K562 (cell line): ENCODE measurements at regions not wholly inside any gene's neighbourhood (a gene's known extent, or its start where the extent isn't known, plus 50 kb on each side); places are given as distances from the start of the nearest gene placed in this dataset.

Experiments
- ATAC-seq: fragments of 200-7000 bp; cut with Tn5 transposase; 3 replicates; pipeline ENCODE4 v1.9.1; 2020; ENCODE audit warnings: moderate library complexity
- BruUV-seq: library from RNA; stranded (reverse); fragments of 400-500 nt; replicated peaks from 2 replicates; lab custom pipeline; 2021; lab: Mats Ljungman, UMichigan
- CTCF ChIA-PET: fragments of 300-600 bp; formaldehyde crosslinking; extraction: SDS; loops from one replicate; lab custom pipeline; 2021; ENCODE audit warnings: low intra/inter-chr PET ratio; lab: Yijun Ruan, JAX
- POLR2A ChIA-PET: fragments of 300-600, 350-650 bp; sonication (Branson Sonifier 250); formaldehyde crosslinking; extraction: SDS; loops from one replicate; lab custom pipeline; 2021; ENCODE audit warnings: antibody characterized with exemption, inconsistent platforms; lab: Yijun Ruan, JAX
- DNase-seq, 4 experiments: peaks; one replicate each; pipeline versions ENCODE4 v3.0.0 to v3.0.0-alpha.2; 2011 to 2018; ENCODE audit warnings: low spot score in 3 of 4, mixed read lengths in 3 of 4; ENCODE audit errors: extremely low read depth in 1 of 4
- FAIRE-seq: peaks from 2 replicates; lab custom pipeline; 2011; peaks lifted over from hg19 to GRCh38; lab: Jason Lieb, UNC
- H2AFZ ChIP-seq: 2 replicates; pipeline ENCODE4 v1.6.0; 2011; ENCODE audit warnings: low read depth, low read length, control low read depth, inconsistent platforms
- H3K27ac ChIP-seq: fragments of 200-600 bp; 3 replicates; pipeline ENCODE4 v1.8.0; 2011; ENCODE audit warnings: low read depth, mild to moderate bottlenecking, control low read depth, inconsistent platforms, low read length, moderate library complexity, mixed read lengths; ENCODE audit errors: extremely low read depth
- H3K27me3 ChIP-seq, 2 experiments: fragments of 300-600 bp in 1 of 2; 2 replicates in 1 of 2; 3 replicates in 1 of 2; pipeline versions ENCODE4 v1.6.0 to v1.8.0; 2011; ENCODE audit warnings: inconsistent platforms in 2 of 2, low read length in 2 of 2, mild to moderate bottlenecking in 1 of 2, mixed read lengths in 1 of 2, moderate library complexity in 1 of 2; ENCODE audit not compliant: control insufficient read depth in 2 of 2, insufficient read depth in 2 of 2
- H3K36me3 ChIP-seq: fragments of 300-600 bp; 3 replicates; pipeline ENCODE4 v1.8.0; 2011; ENCODE audit warnings: mild to moderate bottlenecking, low read length, inconsistent platforms; ENCODE audit not compliant: control insufficient read depth, insufficient read depth
- H3K4me1 ChIP-seq, 2 experiments: fragments of 200-600 bp in 1 of 2; replicated peaks in 1 of 2; 2 replicates in 1 of 2; 3 replicates in 1 of 2; pipeline versions ENCODE4 v1.5.1 to v1.8.0; 2011; ENCODE audit warnings: inconsistent platforms in 2 of 2, low read length in 2 of 2, mild to moderate bottlenecking in 1 of 2, mixed read lengths in 1 of 2, moderate library complexity in 1 of 2; ENCODE audit not compliant: control insufficient read depth in 2 of 2, insufficient read depth in 2 of 2
- H3K4me2 ChIP-seq: 2 replicates; pipeline ENCODE4 v1.6.1; 2011; ENCODE audit warnings: low read length, control low read depth, inconsistent platforms, mixed read lengths; ENCODE audit not compliant: insufficient read depth
- H3K4me3 ChIP-seq: fragments of 200-600 bp; sonication (generic), shearing (Covaris generic); 2 replicates; pipeline ENCODE4 v1.5.1; 2016; ENCODE audit warnings: control low read depth, inconsistent platforms
- H3K79me2 ChIP-seq: fragments of 200-600 bp; 3 replicates; pipeline ENCODE4 v1.8.0; 2011; ENCODE audit warnings: low read length, inconsistent platforms; ENCODE audit not compliant: control insufficient read depth, insufficient read depth
- H3K9ac ChIP-seq, 2 experiments: 2 replicates each; pipeline versions ENCODE4 v1.6.0 to v1.6.1; 2011; ENCODE audit warnings: low read depth in 2 of 2, low read length in 2 of 2, control low read depth in 1 of 2, inconsistent platforms in 1 of 2, mild to moderate bottlenecking in 1 of 2, mixed read lengths in 1 of 2; ENCODE audit not compliant: insufficient read depth in 1 of 2
- H3K9me1 ChIP-seq: one replicate; pipeline ENCODE4 v1.6.0; 2011; ENCODE audit warnings: inconsistent platforms, mild to moderate bottlenecking, low read length, moderate library complexity; ENCODE audit not compliant: control insufficient read depth, insufficient read depth
- H3K9me3 ChIP-seq: replicated peaks from 2 replicates; pipeline ENCODE4 v1.5.1; 2011; ENCODE audit warnings: low read depth, low read length, inconsistent platforms; ENCODE audit not compliant: control insufficient read depth, insufficient read depth
- H4K20me1 ChIP-seq: replicated peaks from 2 replicates; pipeline ENCODE4 v1.6.1; 2011; ENCODE audit warnings: low read length, inconsistent platforms, mixed read lengths; ENCODE audit not compliant: control insufficient read depth, insufficient read depth
- CBX2 ChIP-seq: fragments of 200-600 bp; sonication (generic); IDR thresholded peaks from one replicate; pipeline ENCODE4 v1.6.1; 2012; ENCODE audit warnings: mild to moderate bottlenecking, low read length, inconsistent platforms; ENCODE audit not compliant: insufficient read depth, poor library complexity, severe bottlenecking
- ELF1 ChIP-seq: fragments of 200-800 bp; sonication (Bioruptor generic); IDR thresholded peaks from 2 replicates; pipeline ENCODE4 v1.6.1; 2016; ENCODE audit warnings: missing genetic modification characterization, missing compliant biosample characterization
- FOXJ3 ChIP-seq: sonication (generic); formaldehyde crosslinking; IDR thresholded peaks from 2 replicates; pipeline ENCODE4 v1.4.0; 2020; ENCODE audit warnings: mild to moderate bottlenecking, missing genetic modification reagents
- HMG20B ChIP-seq: fragments of 250-450 bp; sonication (Bioruptor Pico); IDR thresholded peaks from 2 replicates; pipeline ENCODE4 v1.5.0; 2021; ENCODE audit warnings: mild to moderate bottlenecking
- KDM4B ChIP-seq, 2 experiments: fragments of 450-650 bp in 1 of 2; sonication (generic) in 1 of 2; IDR thresholded peaks; 2 replicates each; pipeline ENCODE4 v1.6.1; 2016 to 2017; ENCODE audit warnings: borderline replicate concordance in 2 of 2, antibody characterized with exemption in 1 of 2, low read depth in 1 of 2, mild to moderate bottlenecking in 1 of 2
- NRF1 ChIP-seq, 2 experiments: fragments of 450-650 bp; IDR thresholded peaks in 1 of 2; conservative IDR thresholded peaks in 1 of 2; 2 replicates each; pipeline ENCODE4 v1.6.1; 2014; ENCODE audit warnings: mild to moderate bottlenecking in 2 of 2
- ZNF224 ChIP-seq: sonication (generic); formaldehyde crosslinking; IDR thresholded peaks from 2 replicates; pipeline ENCODE4 v1.8.0; 2022; ENCODE audit warnings: mild to moderate bottlenecking, missing genetic modification reagents
- ZNF253 ChIP-seq: fragments of 250-450 bp; sonication (Bioruptor Pico); conservative IDR thresholded peaks from 2 replicates; pipeline ENCODE4 v1.6.1; 2021; ENCODE audit warnings: mild to moderate bottlenecking
- ZNF655 ChIP-seq: fragments of 250-450 bp; sonication (Bioruptor Pico); IDR thresholded peaks from 2 replicates; pipeline ENCODE4 v1.5.0; 2021
- ZNF696 ChIP-seq: fragments of 250-450 bp; sonication (Bioruptor Pico); conservative IDR thresholded peaks from 2 replicates; pipeline ENCODE4 v1.4.0; 2020; ENCODE audit warnings: mild to moderate bottlenecking, moderate library complexity
- ZNF717 ChIP-seq: fragments of 250-450 bp; sonication (Bioruptor Pico); IDR thresholded peaks from 2 replicates; pipeline ENCODE4 v1.5.0; 2021
- WGBS: fragments of 100-300 bp; shearing (Covaris generic); methylation state at CpG from one replicate; pipeline ENCODE4 v1.1.6; 2016; ENCODE audit warnings: low coverage, mixed read lengths; ENCODE audit not compliant: insufficient coverage; ENCODE audit errors: missing lambda C conversion rate; 5-methylcytosine and 5-hydroxymethylcytosine counted together
- in situ Hi-C: fragments of 300-500 bp; cut with MboI; formaldehyde crosslinking; loops from 4 replicates; pipeline ENCODE4 v1.15.0; 2018; ENCODE audit warnings: inconsistent platforms, mixed read lengths
- intact Hi-C: fragments of 100-400 bp; cut with micrococcal nuclease; formaldehyde crosslinking; loops from 2 replicates; pipeline ENCODE4 v1.14.2; 2022
- TF ChIP-seq, protein P1 (sequence below): fragments of 450-650 bp; IDR thresholded peaks from 2 replicates; pipeline ENCODE4 v1.7.1; 2018; ENCODE audit warnings: mild to moderate bottlenecking, low read depth; ENCODE audit not compliant: partially characterized antibody

DNA sequence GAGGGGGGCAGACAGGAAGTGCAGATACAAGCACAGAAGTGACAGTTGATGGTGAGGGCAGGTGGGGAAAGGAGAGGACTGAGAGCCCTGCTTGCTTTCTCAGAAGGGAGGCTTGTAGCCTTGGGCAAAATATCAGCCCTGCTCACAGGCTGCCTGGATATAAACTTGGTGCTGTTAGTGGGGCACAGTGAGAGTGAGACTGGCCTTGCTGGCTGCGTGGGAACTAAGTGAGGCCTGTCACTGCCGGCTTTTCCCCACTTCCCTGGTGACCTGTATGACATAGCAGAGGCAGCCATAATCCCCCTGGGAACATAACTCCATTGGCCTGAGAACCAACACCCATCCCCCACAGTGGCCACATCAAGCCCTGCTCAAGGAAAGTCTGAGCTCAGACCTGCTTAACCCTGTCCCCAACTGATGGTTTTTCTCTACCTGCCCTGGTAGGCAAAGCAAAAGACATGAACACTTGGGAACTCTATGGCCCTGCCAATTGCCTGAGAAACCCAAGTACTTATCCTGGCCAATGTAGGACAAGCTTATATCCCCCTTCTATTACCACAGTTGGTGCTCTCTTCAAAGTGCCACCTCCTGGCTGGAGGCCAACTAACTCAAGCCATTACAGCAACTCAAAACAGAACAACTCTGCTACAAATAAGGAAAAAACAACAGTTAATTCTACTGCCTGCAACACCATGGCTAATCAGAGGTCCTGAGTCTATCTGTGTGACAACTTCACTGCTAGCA is 472.7 kb downstream of the PLPP3 start:
- 6% methylated on average over 2 of the region's 2 CpGs for WGBS
- Histone ChIP-seq H4K20me1 (no peaks in the 10 kb centered on the region), H3K36me3 (no peaks in the 10 kb centered on the region), H3K4me2 (no peak overlapping the region), H3K4me3 (no peak overlapping the region), H2AFZ (no peak overlapping the region), H3K27me3 (no peaks in the 10 kb centered on the region), H3K4me1 (no peaks in the 10 kb centered on the region), H3K9me3 (no peaks in the 10 kb centered on the region; the same call in 1 of the 2 replicates), H3K27ac (no peak overlapping the region), H3K9me1 (no peaks in the 10 kb centered on the region), H3K9ac (no peak overlapping the region), H3K79me2 (no peaks in the 10 kb centered on the region)
- FAIRE-seq = no peak
- no peak for DNase-seq
- intact Hi-C loops = no loop called here
- ChIA-PET CTCF (no interaction called here), POLR2A (no interaction called here)
- no peak for ATAC-seq
- TF ChIP-seq ZNF717 (CRISPR knock-in tag) = no peak
- no peak for TF ChIP-seq ZNF696
- no peak for TF ChIP-seq ZNF253 (CRISPR knock-in tag)
- TF ChIP-seq ZNF655 (CRISPR knock-in tag) = no peak
- no peak for TF ChIP-seq NRF1 (conservative IDR thresholded peaks at IDR 0.05 in 1 of 2, IDR thresholded peaks at IDR 0.05 in 1 of 2)
- no peak for TF ChIP-seq FOXJ3 (CRISPR knock-in tag)
- TF ChIP-seq, protein P1, sequence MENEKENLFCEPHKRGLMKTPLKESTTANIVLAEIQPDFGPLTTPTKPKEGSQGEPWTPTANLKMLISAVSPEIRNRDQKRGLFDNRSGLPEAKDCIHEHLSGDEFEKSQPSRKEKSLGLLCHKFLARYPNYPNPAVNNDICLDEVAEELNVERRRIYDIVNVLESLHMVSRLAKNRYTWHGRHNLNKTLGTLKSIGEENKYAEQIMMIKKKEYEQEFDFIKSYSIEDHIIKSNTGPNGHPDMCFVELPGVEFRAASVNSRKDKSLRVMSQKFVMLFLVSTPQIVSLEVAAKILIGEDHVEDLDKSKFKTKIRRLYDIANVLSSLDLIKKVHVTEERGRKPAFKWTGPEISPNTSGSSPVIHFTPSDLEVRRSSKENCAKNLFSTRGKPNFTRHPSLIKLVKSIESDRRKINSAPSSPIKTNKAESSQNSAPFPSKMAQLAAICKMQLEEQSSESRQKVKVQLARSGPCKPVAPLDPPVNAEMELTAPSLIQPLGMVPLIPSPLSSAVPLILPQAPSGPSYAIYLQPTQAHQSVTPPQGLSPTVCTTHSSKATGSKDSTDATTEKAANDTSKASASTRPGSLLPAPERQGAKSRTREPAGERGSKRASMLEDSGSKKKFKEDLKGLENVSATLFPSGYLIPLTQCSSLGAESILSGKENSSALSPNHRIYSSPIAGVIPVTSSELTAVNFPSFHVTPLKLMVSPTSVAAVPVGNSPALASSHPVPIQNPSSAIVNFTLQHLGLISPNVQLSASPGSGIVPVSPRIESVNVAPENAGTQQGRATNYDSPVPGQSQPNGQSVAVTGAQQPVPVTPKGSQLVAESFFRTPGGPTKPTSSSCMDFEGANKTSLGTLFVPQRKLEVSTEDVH = no peak
- TF ChIP-seq CBX2 = no peak
- no peak for TF ChIP-seq HMG20B (CRISPR knock-in tag)
- no peak for TF ChIP-seq KDM4B (IDR thresholded peaks at IDR 0.05; ENCODE audit: borderline replicate concordance in 2 of 2, low read depth in 1 of 2)
- TF ChIP-seq ELF1 (tag) = no peak
- no peak for TF ChIP-seq ZNF224 (CRISPR knock-in tag)
- no TSS peak for BruUV-seq
- in situ Hi-C loops = no loop called here
